ENCODE measurements at regions not wholly inside any gene's neighbourhood (a gene's known extent, or its start where the extent isn't known, plus 50 kb on each side); places are given as distances from the start of the nearest gene placed in this dataset.
"Not testable (repeated sequence)": the region's sequence is repeated elsewhere in the genome, so short reads cannot be mapped to it uniquely, and the experiment has no call there.

- DNase-seq = no peak
These were observed 133.5 kb downstream of the TFCP2L1 start for GRCh38 chr2:121151311-121152109.

GRCh38 chr2:121152861-121153260 lies 132.1 kb downstream of the TFCP2L1 start:
- no peak for DNase-seq

GRCh38 chr2:121153516-121153915 lies 131.5 kb downstream of the TFCP2L1 start:
- DNase-seq = no peak

- DNase-seq = no peak
These were observed 129.4 kb downstream of the TFCP2L1 start for GRCh38 chr2:121155502-121156056.

DNA sequence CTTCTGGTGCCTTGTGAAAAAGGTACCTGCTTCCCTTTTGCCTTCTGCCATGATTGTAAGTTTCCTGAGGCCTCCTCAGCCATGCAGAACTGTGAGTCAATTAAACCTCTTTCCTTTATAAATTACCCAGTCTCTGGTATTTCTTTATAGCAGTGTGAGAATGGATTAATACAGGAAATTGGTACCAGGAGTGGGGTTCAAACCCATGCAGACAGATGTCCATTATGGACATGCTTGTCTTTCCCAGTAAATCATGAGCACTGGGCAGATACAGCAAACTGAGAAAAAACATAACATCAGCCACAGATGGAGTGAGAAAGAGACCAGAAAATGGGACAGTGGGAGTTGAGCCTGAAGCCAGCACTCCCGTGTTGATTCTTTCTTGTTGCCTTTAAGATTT lies 127.5 kb downstream of the TFCP2L1 start:
- DNase-seq = not testable (repeated sequence)

GRCh38 chr2:121159291-121160071 lies 125.5 kb downstream of the TFCP2L1 start:
- DNase-seq = no peak

- no peak for DNase-seq
These were observed 124.6 kb downstream of the TFCP2L1 start for GRCh38 chr2:121160366-121160765.

GRCh38 chr2:121161272-121161671 lies 123.7 kb downstream of the TFCP2L1 start:
- no peak for DNase-seq

- no peak for DNase-seq
These were observed 122.1 kb downstream of the TFCP2L1 start for GRCh38 chr2:121162893-121163292.

DNA sequence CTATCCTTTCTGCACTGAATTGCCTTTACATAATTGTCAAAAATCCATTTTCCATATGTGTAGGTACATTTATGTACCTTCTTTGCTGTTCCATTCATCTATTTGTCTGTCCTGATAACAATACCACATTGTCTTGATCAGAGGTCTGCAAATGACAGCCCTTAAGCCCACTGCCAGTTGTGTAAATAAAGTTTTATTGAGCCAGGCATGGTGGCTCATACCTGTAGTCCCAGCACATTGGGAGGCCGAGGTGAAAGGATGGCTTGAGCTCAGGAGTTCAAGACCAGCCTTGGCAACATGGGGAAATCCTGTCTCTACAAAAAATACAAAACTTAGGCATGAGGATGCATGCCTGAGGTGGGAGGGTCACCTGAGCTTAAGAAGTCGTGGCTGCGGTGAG lies 121.0 kb downstream of the TFCP2L1 start:
- DNase-seq = no peak

DNA sequence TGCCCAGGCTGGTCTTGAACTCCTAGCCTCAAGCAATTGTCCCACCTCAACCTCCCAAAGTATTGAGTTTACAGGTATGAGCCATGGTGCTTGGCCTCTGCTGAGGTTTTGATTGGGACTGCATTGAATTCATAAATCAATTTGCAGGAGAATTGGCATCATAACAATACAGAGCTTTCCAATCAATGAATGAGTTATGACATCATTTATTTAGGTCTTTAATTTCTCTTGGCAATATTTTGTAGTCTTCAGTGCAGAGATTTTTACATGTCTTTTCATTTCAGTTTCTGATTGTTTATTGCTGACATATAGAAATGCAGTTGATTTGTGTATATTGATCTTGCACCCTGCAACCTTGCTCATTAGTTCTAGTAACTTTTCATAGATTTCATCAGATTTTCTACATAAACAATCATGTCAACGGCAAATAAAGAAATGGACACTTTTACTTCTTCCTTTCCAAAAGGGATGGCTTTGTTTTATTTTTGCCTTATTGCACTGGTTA lies 119.9 kb downstream of the TFCP2L1 start:
- no peak for DNase-seq
